ENCODE measurements at regions not wholly inside any gene's neighbourhood (a gene's known extent, or its start where the extent isn't known, plus 50 kb on each side); places are given as distances from the start of the nearest gene placed in this dataset.
"Not testable (repeated sequence)": the region's sequence is repeated elsewhere in the genome, so short reads cannot be mapped to it uniquely, and the experiment has no call there.

- no peak for DNase-seq (ENCODE audit: low read depth)
Measured at GRCh38 chr7:122248472-122248871, 56.1 kb downstream of the FEZF1 start.

- not testable (repeated sequence) for DNase-seq (ENCODE audit: low read depth)
Measured at GRCh38 chr7:122238729-122239128, 65.8 kb downstream of the FEZF1 start.

DNA sequence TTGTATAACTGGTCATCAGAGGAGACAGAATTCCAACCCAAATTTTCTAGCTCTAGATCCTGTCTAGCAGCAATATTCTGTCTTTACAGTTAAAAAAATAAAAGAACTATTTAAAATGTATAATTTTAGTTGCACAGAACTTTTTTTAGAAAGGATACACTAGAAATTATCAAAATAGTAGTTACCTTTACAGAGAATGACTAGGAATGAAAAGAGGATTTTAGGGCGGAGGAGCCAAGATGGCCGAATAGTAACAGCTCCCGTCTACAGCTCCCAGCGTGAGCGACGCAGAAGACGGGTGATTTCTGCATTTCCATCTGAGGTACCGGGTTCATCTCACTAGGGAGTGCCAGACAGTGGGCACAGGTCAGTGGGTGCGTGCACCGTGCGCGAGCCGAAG lies 66.3 kb downstream of the FEZF1 start:
- DNase-seq (ENCODE audit: low read depth), result not testable (repeated sequence)

GRCh38 chr7:122225874-122226273 lies 78.7 kb downstream of the FEZF1 start:
- peak; percentile 2 for DNase-seq (ENCODE audit: low read depth)

GRCh38 chr7:122219253-122219865 lies 75.3 kb upstream of the AASS start:
- peak; percentile 9 for DNase-seq (ENCODE audit: low read depth)

DNA sequence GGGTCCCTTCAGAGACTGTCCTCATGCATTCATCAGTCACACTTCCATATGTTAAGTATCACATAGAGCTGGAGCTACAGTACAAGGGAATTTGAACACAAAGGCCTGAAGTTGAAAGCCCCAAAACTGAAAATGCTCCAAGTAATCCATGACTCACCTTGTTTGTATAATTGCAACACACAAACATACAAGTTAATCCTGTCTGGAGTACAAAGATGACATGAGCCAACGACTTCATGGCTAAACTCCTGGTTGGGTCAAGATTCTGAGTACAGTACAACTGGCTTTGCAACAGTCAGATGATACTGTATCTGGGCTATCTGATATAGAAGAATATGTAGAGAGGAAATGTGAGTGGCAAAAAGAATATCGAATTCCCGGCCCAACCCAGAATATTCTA lies 73.1 kb upstream of the AASS start:
- DNase-seq (ENCODE audit: low read depth), result peak; percentile 24

DNA sequence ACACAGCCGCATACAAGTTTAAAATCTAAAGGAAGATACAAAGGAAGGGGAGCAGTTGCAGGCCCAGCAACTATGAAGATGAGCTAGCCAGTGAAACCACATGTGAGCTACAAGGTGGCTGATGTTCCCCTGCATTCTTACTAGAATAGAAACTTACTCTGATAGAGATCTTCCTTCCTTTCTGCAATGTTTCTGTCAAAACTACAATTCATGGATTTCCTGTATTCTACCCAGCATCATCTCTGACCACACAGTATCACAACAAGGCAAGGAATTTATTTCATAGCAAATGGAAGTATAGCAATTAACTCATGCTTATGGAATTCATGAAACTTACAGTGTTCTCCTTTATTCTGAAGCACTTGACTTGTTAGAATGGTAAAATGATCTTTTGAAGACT lies 68.7 kb upstream of the AASS start:
- no peak for DNase-seq (ENCODE audit: low read depth)

- DNase-seq (ENCODE audit: low read depth), result no peak
Measured at GRCh38 chr7:122211362-122211761, 67.3 kb upstream of the AASS start.

DNA sequence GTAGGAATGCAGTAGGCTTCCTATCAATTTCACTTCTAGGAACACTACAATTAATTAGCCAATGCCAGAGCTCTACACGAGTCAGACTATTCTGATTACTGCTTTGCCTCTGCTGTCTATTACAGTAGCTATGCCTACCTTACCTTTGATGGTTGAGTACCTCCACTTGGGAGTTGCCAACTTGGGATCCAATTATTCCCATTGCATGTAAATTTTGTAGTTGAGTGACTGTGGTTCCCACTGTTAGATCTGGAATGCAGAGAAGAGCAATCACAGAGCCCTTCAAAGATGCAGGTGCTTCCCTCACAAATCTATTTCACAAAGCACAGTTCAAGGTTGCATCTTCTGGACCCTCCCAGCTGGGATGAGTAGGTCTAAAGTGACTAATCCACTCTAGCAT lies 62.9 kb upstream of the AASS start:
- no peak for DNase-seq (ENCODE audit: low read depth)

- DNase-seq (ENCODE audit: low read depth), result no peak
Measured at GRCh38 chr7:122203814-122204213, 59.8 kb upstream of the AASS start.

DNA sequence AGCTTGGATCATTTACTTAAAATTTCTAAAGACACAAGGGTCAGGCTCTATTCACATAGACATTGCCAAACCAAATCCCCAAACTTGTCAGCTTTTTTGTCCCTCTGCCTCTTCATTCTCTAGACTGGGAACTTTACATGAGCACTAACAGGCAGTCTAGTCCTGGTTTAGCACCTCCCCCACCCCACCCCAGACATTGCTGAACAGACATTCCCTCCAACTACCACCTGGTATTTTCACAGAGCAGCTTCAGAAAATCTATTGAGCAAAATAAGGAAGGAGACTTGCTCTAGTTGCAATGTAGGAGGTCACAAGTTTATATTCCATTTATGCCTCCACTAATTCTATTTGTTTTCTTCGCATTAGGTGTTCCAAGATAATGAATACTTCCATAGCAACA lies 56.8 kb upstream of the AASS start:
- DNase-seq (ENCODE audit: low read depth), result no peak

DNA sequence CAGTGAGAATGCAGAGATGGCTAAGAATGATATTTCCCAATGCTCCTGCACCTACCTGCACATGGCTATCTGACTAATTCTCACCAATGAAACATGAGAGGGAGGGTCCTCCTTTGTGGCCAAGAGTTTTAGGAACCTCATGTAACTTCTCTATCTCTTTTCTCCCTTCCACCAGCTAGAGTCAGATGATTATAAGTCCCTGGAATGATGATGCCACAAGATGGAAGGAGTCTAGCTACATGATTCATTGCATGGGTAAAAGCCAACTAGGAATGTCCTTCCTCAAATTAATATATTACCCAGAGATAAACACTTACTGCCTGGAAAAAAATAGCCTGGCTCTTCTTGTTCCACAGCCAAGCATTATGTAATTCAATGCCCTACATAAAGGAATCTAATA lies 55.1 kb upstream of the AASS start:
- no peak for DNase-seq (ENCODE audit: low read depth)

- no peak for DNase-seq (ENCODE audit: low read depth)
Measured at GRCh38 chr7:122198581-122198980, 54.5 kb upstream of the AASS start.
